ENCODE measurements at regions not wholly inside any gene's neighbourhood (a gene's known extent, or its start where the extent isn't known, plus 50 kb on each side); places are given as distances from the start of the nearest gene placed in this dataset.

DNA sequence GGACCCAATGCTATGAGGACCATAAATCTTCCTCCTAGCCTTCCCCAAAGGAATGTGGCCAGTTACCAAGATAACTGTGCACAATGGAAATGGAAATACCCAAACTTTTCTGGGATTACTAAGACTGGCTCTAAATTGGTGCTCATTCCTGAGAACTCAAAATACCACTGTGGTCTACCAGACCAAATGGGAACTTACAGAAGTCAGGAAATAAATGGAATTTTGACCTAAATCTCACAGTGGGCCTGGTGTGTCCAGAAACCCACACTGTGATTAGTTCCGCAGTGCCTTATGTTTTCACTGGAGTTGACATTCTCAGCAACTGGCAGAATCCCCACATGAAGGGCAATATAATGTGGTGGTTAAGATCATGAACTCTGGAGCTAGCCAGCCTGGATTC, 99.4 kb upstream of the ZC3H12C start:
- no peak for TF ChIP-seq RAD21 (IDR thresholded peaks at IDR 0.05; ENCODE audit: low read depth)
- no peak for TF ChIP-seq MAX (IDR thresholded peaks at IDR 0.05)
- TF ChIP-seq EGR1 (IDR thresholded peaks at IDR 0.05) = no peak

DNA sequence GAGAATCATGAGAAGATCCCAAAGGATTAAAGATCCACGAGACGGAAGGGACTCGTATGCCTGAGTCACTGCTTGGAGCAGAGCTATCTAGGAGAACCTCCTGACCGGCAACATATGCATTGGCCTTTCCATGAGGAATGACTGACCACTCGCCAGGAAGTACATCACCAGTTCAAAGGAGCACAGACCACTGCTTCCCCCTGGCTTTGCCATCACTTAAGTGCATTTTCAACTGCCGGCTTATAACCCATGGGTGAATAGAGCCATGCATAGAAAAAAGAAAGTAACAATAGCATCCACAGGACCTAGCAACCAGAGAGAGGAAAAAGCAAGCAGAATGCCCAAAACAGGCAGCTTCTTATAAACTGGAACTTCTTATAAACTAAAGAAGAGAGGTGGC, 98.3 kb upstream of the ZC3H12C start:
- TF ChIP-seq REST (IDR thresholded peaks at IDR 0.05; ENCODE audit: low read depth) (no peak), TCF12 (IDR thresholded peaks at IDR 0.05; ENCODE audit: low read depth) (no peak), CREB1 (IDR thresholded peaks at IDR 0.05; ENCODE audit: low read depth) (no peak), FOXM1 (IDR thresholded peaks at IDR 0.05; ENCODE audit: borderline replicate concordance, low read depth) (no peak), NFIC (IDR thresholded peaks at IDR 0.05) (no peak), YY1 (IDR thresholded peaks at IDR 0.05; ENCODE audit: low read depth) (no peak), RAD21 (IDR thresholded peaks at IDR 0.05; ENCODE audit: low read depth) (no peak), TEAD4 (IDR thresholded peaks at IDR 0.05) (no peak), CEBPB (IDR thresholded peaks at IDR 0.05) (no peak), MAX (IDR thresholded peaks at IDR 0.05) (no peak), EGR1 (IDR thresholded peaks at IDR 0.05) (no peak), TAF1 (IDR thresholded peaks at IDR 0.05; ENCODE audit: low read depth) (no peak), ZBTB7A (IDR thresholded peaks at IDR 0.05; ENCODE audit: low read depth) (no peak), EP300 (IDR thresholded peaks at IDR 0.05; ENCODE audit: borderline replicate concordance) (no peak)
- TF ChIP-seq, protein P1, sequence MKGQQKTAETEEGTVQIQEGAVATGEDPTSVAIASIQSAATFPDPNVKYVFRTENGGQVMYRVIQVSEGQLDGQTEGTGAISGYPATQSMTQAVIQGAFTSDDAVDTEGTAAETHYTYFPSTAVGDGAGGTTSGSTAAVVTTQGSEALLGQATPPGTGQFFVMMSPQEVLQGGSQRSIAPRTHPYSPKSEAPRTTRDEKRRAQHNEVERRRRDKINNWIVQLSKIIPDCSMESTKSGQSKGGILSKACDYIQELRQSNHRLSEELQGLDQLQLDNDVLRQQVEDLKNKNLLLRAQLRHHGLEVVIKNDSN (IDR thresholded peaks at IDR 0.05) = no peak

- TF ChIP-seq MAX (IDR thresholded peaks at IDR 0.05) (no peak), NFIC (IDR thresholded peaks at IDR 0.05) (no peak), CEBPB (IDR thresholded peaks at IDR 0.05) (no peak), REST (IDR thresholded peaks at IDR 0.05; ENCODE audit: low read depth) (no peak), TEAD4 (IDR thresholded peaks at IDR 0.05) (no peak), RAD21 (IDR thresholded peaks at IDR 0.05; ENCODE audit: low read depth) (no peak)
- TF ChIP-seq, protein P1 (IDR thresholded peaks at IDR 0.05) = no peak
Observed at GRCh38 chr11:109996060-109996459, 97.1 kb upstream of the ZC3H12C start.

GRCh38 chr11:109998921-109999320, 94.3 kb upstream of the ZC3H12C start:
- TF ChIP-seq RAD21 (IDR thresholded peaks at IDR 0.05; ENCODE audit: low read depth) (no peak), MAX (IDR thresholded peaks at IDR 0.05) (no peak), YY1 (IDR thresholded peaks at IDR 0.05; ENCODE audit: low read depth) (no peak), TCF12 (IDR thresholded peaks at IDR 0.05; ENCODE audit: low read depth) (no peak), TEAD4 (IDR thresholded peaks at IDR 0.05) (no peak), CREB1 (IDR thresholded peaks at IDR 0.05; ENCODE audit: low read depth) (no peak), EGR1 (IDR thresholded peaks at IDR 0.05) (no peak)
- TF ChIP-seq, protein P1 (IDR thresholded peaks at IDR 0.05) = no peak

- TF ChIP-seq EGR1 (IDR thresholded peaks at IDR 0.05) = no peak
- TF ChIP-seq, protein P1 (IDR thresholded peaks at IDR 0.05) = no peak
- TF ChIP-seq MAX (IDR thresholded peaks at IDR 0.05) = no peak
- no peak for TF ChIP-seq CREB1 (IDR thresholded peaks at IDR 0.05; ENCODE audit: low read depth)
- TF ChIP-seq YY1 (IDR thresholded peaks at IDR 0.05; ENCODE audit: low read depth) = no peak
- no peak for TF ChIP-seq RAD21 (IDR thresholded peaks at IDR 0.05; ENCODE audit: low read depth)
- TF ChIP-seq FOXM1 (IDR thresholded peaks at IDR 0.05; ENCODE audit: borderline replicate concordance, low read depth) = no peak
- TF ChIP-seq TEAD4 (IDR thresholded peaks at IDR 0.05) = no peak
- no peak for TF ChIP-seq TAF1 (IDR thresholded peaks at IDR 0.05; ENCODE audit: low read depth)
- TF ChIP-seq CEBPB (IDR thresholded peaks at IDR 0.05) = no peak
- TF ChIP-seq TCF12 (IDR thresholded peaks at IDR 0.05; ENCODE audit: low read depth) = no peak
- no peak for TF ChIP-seq REST (IDR thresholded peaks at IDR 0.05; ENCODE audit: low read depth)
- no peak for TF ChIP-seq EP300 (IDR thresholded peaks at IDR 0.05; ENCODE audit: borderline replicate concordance)
- TF ChIP-seq NFIC (IDR thresholded peaks at IDR 0.05) = no peak
- no peak for TF ChIP-seq ZBTB7A (IDR thresholded peaks at IDR 0.05; ENCODE audit: low read depth)
Observed at GRCh38 chr11:110000031-110000502, 93.1 kb upstream of the ZC3H12C start.

Data from Ishikawa (cell line).